GM12892 (cell line): ENCODE measurements at regions not wholly inside any gene's neighbourhood (a gene's known extent, or its start where the extent isn't known, plus 50 kb on each side); places are given as distances from the start of the nearest gene placed in this dataset.

Experiments
- DNase-seq: peaks from one replicate; pipeline ENCODE4 v3.0.0; 2011; ENCODE audit not compliant: insufficient read length
- FAIRE-seq: peaks from 2 replicates; lab custom pipeline; 2011; peaks lifted over from hg19 to GRCh38; lab: Jason Lieb, UNC
- POLR2A ChIP-seq: IDR thresholded peaks from 2 replicates; pipeline ENCODE4 v1.6.1; 2011; ENCODE audit warnings: low read depth, low read length, control low read depth
- POLR2AphosphoS5 ChIP-seq: IDR thresholded peaks from 2 replicates; pipeline ENCODE4 v1.6.1; 2011; ENCODE audit warnings: low read depth, low read length, control low read depth
- TAF1 ChIP-seq: IDR thresholded peaks from 2 replicates; pipeline ENCODE4 v1.6.1; 2011; ENCODE audit warnings: low read depth, mild to moderate bottlenecking, control low read depth, low read length, borderline replicate concordance

DNA sequence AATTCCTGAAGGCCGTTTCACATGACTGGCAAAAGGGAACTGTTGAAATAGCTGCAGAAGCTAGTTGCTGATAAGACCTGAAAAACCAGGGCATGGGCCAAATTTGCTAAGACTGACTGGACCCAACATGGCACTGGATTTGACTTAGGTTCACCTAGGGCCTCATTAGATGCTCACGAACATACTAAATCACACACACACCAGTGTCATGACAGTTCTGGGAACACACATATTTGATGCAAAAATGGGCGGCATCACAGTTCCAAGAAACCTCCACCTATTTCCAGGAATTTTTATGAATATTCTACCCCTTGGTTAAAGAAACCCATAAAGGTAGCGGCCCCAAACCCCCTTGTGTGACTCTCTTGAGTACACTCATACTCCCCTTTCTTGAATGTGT is 99.6 kb upstream of the OBI1 start:
- DNase-seq, result no peak
- TF ChIP-seq TAF1 (no peak), POLR2AphosphoS5 (no peak), POLR2A (no peak)
- FAIRE-seq, result no peak

DNA sequence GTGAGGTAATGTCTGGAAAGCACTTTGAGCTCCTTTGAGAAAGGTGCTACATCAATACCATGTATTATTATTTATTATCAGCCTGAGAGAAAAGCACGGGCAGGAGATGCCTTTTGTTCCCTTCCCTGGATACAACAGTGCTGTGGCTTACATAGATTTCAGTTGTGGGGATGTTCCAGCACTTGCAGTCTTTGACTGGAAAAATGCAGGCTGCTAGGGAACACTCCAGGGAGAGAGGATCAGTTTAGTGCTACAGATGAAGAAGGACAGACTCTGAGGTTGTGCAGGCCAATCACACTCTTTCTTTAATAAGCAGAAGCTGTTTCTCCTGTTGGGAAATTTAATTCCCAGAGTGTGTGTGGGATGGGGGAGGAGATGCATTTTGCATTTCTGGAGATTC is 94.5 kb upstream of the OBI1 start:
- no peak for DNase-seq
- no peak for FAIRE-seq
- TF ChIP-seq POLR2A (no peak), TAF1 (no peak), POLR2AphosphoS5 (no peak)

DNA sequence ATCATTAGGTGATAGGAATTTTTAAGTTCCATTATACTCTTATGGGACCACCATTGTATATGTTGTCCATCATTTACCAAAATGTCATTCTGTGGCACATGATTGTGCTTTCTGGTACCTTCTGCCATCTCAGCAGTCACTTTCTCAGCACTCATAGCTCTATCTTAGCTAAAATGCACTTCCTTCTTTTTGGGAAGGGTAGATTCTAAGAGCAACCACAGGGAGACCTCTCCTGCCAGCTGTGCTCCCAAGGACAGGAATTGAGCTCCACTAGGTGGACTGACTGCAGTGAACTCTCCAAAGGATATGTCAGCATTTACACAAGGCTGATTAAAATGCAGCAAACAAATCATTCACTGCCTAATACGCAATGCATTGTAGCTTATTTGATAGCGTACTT is 91.8 kb upstream of the OBI1 start:
- FAIRE-seq (no peak), DNase-seq (no peak)
- TF ChIP-seq POLR2A, result no peak
- TF ChIP-seq POLR2AphosphoS5, result no peak
- no peak for TF ChIP-seq TAF1

DNA sequence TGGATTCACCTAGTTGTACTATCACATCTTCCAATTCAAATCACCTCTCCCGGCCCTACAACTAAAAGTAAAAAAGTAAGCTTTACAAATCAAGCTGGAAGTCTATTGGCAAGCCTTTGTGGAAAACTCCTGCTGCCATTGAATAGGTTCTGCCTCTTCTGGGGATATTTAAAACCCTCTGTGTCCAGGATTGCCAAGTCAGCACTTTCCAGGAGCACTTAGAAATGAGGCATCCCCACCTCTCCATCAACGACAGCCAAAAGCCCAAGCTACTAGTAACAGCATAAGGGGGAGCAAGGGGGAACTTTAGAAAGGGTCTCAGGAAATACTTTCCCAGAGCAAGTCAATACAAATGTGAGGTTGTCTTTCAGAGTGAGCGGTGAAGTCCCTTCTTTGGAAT is 85.0 kb upstream of the OBI1 start:
- DNase-seq (no peak), FAIRE-seq (no peak)
- no peak for TF ChIP-seq TAF1
- TF ChIP-seq POLR2AphosphoS5, result no peak
- no peak for TF ChIP-seq POLR2A

DNA sequence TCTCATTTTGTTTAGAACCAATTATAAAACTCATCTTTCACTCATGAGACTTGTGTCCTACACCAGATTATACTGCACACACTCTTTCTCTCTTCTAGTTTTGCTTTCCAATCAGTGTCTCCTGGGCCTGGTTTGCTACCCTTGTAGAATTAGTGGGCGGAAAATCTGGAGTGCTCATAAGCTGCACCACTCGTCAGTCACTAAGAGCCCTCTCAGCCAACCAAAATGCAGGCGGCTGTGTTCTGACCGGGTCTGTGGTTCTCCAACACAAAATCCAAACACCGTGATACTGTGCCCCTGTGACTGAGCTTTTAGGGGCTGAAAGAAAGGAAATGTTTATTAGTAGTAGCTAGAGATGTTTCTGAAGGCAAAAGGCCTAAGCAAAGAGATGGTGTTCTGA is 83.7 kb upstream of the OBI1 start:
- TF ChIP-seq POLR2AphosphoS5 (no peak), POLR2A (no peak), TAF1 (no peak)
- DNase-seq, result no peak
- no peak for FAIRE-seq

DNA sequence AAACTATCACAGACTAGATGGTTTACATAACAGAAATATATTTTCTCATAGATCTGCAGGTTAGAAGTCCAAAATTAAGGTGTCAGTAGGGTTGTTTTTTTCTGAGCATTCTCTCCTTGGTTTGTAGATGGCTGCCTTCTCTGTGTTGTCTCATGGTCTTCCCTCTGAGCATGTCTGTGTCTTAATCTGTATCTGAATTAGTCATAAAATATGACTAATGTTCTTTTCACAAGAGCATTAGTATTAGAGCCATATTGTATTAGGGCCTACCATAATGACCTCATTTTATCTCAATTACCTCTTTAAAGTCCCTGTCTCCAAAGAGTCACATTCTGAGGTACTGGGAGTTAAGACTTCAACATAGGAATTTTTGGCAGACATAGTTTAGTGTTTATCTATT is 77.2 kb upstream of the OBI1 start:
- no peak for DNase-seq
- no peak for FAIRE-seq
- TF ChIP-seq POLR2A (no peak), TAF1 (no peak), POLR2AphosphoS5 (no peak)

DNA sequence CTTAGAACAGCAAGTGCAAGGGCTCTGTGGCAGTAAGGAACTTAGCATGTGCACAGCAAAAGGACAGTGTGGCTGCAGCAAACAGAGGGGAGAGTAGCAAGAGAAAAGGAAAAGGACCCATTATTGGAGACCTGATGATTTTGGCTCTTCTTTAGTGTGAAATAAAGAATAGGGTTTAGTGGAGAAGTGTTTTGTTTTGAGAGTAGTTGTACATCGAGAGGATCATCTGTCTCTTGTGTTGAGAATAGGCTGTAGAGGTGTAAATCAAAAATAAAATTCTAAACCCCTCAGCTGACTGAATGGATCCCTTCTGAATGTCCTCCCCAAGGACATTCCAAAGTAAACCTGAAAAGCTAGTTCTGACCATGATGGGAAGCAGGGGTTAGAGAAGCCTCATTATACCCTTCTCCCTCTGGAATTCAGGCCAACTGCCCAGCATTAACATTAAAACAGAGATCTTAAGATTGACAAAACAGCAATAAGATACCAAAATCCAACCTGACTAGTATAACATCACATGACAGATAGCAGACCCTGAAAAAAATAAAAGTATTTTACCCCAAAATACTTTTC is 73.6 kb upstream of the OBI1 start:
- DNase-seq (no peak), FAIRE-seq (no peak)
- TF ChIP-seq POLR2AphosphoS5, result no peak
- no peak for TF ChIP-seq POLR2A
- no peak for TF ChIP-seq TAF1

DNA sequence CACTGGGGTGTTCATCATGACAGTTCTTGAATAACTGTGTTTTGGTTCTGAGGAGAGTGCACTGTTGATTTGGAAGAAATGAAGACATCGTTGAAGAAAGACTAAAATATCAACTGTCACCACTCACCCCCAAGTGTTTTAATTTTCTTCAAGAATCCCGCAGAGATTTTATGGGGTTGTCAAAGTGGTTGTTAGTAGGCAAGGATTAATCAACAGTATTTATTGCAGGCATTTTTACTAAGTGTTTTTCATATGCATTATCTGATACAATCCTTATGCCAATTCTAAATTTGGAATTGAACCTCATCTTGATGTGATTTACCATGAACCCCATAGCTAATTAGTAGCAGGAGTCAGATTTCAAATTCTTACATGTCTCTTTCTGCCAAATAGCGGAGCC is 63.7 kb upstream of the OBI1 start:
- DNase-seq (no peak), FAIRE-seq (no peak)
- TF ChIP-seq POLR2A (no peak), POLR2AphosphoS5 (no peak), TAF1 (no peak)

DNA sequence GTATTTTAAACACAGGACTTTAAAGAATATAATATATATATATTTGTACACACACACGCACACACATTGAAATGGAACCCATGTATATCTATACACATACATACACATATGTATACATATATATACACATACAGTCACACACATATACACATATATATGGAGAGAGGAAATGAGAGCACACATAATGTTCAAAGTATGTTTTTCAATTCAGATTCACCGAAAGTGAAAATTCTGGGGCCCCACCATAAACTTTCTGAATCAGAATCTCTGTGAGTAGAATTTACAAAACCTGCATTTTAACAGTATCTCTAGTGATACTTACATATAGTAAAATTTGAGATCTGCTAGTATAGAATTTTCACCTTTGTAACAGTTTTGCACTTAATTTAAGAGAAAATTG is 60.4 kb upstream of the OBI1 start:
- DNase-seq (no peak), FAIRE-seq (no peak)
- TF ChIP-seq TAF1, result no peak
- no peak for TF ChIP-seq POLR2A
- TF ChIP-seq POLR2AphosphoS5, result no peak

DNA sequence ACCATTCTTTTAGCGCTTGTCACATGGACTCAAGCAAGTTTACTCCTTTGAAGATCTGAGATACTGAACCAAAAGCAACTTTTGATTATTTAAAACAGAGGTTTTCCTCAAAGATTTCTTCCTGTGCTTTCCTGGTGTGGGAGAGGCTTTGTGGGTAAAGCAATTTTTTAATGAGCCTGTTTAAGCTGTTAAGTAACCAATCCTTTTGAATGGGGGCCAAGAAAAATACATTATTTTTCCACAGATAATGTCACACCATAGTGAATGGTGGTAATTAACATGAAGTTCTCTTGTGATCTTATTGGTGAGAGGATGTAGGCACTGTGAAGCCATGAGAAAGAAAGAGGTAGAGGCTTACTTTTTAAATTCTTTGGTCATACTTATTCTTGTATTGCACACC is 55.8 kb upstream of the OBI1 start:
- DNase-seq (no peak), FAIRE-seq (no peak)
- TF ChIP-seq TAF1 (no peak), POLR2A (no peak), POLR2AphosphoS5 (no peak)

DNA sequence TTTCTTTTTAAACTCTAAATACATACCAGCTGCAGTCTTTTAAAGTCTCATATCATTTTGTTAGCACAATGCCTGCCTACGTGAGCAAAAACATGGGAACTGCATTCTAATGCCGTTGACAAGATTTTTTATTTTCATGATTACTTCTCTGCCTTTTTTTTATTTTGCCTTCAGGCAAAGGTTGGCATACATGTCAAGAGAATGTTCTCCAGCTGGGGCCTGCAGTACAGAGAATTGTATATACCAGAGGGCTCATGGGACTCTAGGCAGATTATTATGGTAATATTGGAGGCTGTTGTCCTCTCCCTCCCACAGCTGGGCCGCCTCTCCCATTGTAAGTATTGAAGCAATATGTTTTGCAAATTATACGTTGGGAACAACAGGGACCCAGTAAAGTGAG is 53.9 kb upstream of the OBI1 start:
- no peak for DNase-seq
- no peak for FAIRE-seq
- TF ChIP-seq POLR2AphosphoS5 (no peak), TAF1 (no peak)

DNA sequence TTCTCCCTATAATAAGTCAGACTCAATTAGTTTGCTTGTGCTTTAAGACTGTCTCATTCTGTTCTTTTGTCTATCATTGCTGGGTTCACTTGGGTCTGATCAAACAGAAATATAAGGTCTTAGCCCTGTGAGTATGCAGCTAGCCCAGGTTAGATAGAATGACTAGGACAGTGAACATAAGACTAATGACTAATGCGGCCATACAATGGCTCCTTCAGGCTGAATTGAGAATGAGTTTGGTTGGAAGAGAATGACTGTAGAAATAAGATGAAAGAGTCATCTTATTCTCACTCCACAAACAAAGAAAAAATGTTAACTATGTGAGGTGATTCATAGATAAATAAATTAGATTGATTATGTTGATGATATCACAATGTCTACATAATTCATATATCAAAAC is 50.1 kb upstream of the OBI1 start:
- DNase-seq (no peak), FAIRE-seq (no peak)
- TF ChIP-seq TAF1 (no peak), POLR2AphosphoS5 (no peak), POLR2A (no peak)
